ENCODE measurements at regions not wholly inside any gene's neighbourhood (a gene's known extent, or its start where the extent isn't known, plus 50 kb on each side); places are given as distances from the start of the nearest gene placed in this dataset.

DNA sequence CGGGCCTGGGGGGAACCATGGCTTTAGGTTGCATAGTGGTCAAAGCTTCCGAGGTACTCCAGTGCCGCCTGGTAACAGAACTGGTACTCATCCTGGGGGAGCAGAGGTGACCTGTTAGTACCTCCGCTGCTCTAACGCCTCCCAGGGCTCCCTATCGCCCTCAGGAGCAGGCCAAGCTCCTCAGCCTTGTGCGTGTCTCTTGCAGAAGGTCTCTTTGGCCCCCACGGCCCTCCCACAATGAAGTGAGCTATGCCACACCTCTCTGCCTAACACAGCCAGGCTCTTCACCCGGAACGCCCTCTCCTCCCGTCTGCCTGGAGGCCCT is 133.9 kb downstream of the PTPRS start:
- intact Hi-C loops (cut with micrococcal nuclease), result no loop called here
- H3K36me3 Mint-ChIP-seq (ENCODE audit: low read depth), result peaks cover 3% of the 10 kb centered on the region
- no peak overlapping the region for H3K4me3 Mint-ChIP-seq
- H3K27me3 Mint-ChIP-seq, result no peaks in the 10 kb centered on the region
- no peak for ATAC-seq
- H3K27ac Mint-ChIP-seq, result no peak overlapping the region
- no peaks in the 10 kb centered on the region for H3K4me1 Mint-ChIP-seq (ENCODE audit: low read depth)
- CTCF ChIA-PET, result no interaction called here
- H3K9me3 Mint-ChIP-seq, result peaks cover 14% of the 10 kb centered on the region
- POLR2A ChIA-PET, result no interaction called here
- DNase-seq, result no peak
- TF ChIP-seq, protein P1, sequence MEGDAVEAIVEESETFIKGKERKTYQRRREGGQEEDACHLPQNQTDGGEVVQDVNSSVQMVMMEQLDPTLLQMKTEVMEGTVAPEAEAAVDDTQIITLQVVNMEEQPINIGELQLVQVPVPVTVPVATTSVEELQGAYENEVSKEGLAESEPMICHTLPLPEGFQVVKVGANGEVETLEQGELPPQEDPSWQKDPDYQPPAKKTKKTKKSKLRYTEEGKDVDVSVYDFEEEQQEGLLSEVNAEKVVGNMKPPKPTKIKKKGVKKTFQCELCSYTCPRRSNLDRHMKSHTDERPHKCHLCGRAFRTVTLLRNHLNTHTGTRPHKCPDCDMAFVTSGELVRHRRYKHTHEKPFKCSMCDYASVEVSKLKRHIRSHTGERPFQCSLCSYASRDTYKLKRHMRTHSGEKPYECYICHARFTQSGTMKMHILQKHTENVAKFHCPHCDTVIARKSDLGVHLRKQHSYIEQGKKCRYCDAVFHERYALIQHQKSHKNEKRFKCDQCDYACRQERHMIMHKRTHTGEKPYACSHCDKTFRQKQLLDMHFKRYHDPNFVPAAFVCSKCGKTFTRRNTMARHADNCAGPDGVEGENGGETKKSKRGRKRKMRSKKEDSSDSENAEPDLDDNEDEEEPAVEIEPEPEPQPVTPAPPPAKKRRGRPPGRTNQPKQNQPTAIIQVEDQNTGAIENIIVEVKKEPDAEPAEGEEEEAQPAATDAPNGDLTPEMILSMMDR (IDR thresholded peaks at IDR 0.05), result no peak

DNA sequence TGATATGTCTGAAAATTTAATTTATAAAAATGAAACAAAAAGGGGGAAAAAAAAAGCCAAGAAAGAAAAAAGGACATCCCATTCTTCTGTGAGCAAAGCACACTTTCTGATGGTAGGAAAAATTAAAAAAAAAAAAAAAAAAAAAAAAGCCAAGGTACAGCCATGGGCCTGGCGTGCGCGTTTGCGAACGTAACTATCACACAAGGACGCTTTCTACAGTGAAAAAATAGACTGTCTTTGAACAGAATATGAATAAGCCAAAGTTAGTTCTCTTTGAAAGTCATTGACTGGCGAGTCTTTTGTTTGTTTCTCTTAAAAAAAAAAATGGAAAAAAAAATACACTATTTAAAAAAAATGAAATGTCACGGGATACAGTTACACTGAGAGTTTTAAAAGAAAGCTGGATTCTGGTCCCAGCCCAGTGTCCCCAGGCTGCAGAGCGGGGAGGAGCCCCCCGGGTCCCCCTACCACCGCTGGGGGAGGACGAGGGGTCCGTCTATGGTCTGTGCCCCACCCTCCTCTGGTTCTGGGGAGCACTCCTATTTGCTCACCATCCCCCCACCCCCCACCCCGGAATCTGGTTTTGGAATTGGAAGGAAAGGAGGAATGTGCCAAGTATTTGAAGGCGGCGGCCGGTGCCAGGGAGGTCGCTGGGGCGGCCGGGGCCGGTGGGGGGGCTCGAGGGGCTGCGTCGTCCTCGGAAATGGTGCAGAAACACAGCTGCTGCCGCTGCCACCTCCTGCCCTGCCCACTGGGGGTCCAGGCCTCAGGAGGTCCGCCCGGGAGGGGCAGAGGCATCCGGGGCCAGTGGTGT is 134.5 kb downstream of the PTPRS start:
- DNase-seq (no peak), ATAC-seq (no peak)
- TF ChIP-seq, protein P1 (IDR thresholded peaks at IDR 0.05), result no peak

DNA sequence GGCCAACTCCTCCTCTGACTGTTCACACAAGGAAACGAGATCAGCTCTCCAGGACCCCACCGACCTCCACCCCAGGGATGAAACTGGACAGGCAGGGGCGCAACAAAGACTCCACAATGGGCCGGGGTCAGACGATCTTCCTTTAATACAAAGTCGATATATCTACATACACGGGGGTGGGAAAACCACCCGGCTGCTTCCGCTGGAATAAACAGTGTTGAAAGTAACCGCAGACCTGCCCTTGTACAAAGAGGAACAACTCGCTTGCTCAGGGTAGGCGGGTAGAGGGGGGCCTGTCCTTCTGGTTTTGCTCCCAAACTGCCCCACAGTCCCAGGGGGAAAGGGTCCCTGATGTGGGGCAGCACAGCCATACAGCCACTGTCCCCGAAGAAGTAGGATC is 135.2 kb downstream of the PTPRS start:
- ChIA-PET POLR2A (no interaction called here), CTCF (no interaction called here)
- TF ChIP-seq, protein P1 (IDR thresholded peaks at IDR 0.05), result no peak
- H3K4me1 Mint-ChIP-seq (ENCODE audit: low read depth), result no peaks in the 10 kb centered on the region
- no peaks in the 10 kb centered on the region for H3K36me3 Mint-ChIP-seq (ENCODE audit: low read depth)
- intact Hi-C loops (cut with micrococcal nuclease), result no loop called here
- H3K27me3 Mint-ChIP-seq, result no peaks in the 10 kb centered on the region
- H3K9me3 Mint-ChIP-seq, result peaks cover 21% of the 10 kb centered on the region
- peak; percentile 20 for DNase-seq
- ATAC-seq, result no peak
- no peak overlapping the region for H3K4me3 Mint-ChIP-seq
- H3K27ac Mint-ChIP-seq, result no peak overlapping the region

More for the DNA sequence above, 134.5 kb downstream of the PTPRS start:
- ChIA-PET POLR2A (no interaction called here), CTCF (no interaction called here)
- no peak overlapping the region for H3K4me3 Mint-ChIP-seq
- H3K36me3 Mint-ChIP-seq (ENCODE audit: low read depth), result peaks cover 3% of the 10 kb centered on the region
- no peaks in the 10 kb centered on the region for H3K27me3 Mint-ChIP-seq
- intact Hi-C loops (cut with micrococcal nuclease), result no loop called here
- H3K9me3 Mint-ChIP-seq, result peaks cover 16% of the 10 kb centered on the region
- H3K27ac Mint-ChIP-seq, result no peak overlapping the region
- H3K4me1 Mint-ChIP-seq (ENCODE audit: low read depth), result no peaks in the 10 kb centered on the region

DNA sequence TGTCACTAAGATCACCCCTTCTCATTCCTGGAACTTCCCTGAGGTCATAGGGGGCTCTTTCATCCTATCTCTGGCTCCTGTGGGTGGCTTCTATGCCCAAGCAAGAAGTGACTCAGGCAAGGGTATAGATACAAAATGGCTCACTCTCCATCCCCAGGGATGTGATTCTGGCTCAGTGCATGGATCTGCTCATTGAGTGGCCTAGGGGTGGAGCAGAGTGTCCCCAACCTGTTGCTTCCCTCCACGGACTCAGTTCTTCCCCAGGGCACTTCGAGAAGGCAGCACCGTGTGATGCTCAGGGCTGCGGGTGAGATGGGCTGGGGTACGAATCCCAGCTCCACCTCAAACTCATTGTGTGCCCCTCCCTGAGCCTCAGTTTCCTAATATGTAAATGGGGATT is 136.4 kb downstream of the PTPRS start:
- H3K4me1 Mint-ChIP-seq (ENCODE audit: low read depth), result no peaks in the 10 kb centered on the region

More for the DNA sequence above, 136.4 kb downstream of the PTPRS start:
- peaks cover 21% of the 10 kb centered on the region for H3K9me3 Mint-ChIP-seq
- intact Hi-C loops (cut with micrococcal nuclease), result no loop called here
- DNase-seq (no peak), ATAC-seq (no peak)
- no peak overlapping the region for H3K4me3 Mint-ChIP-seq
- no peaks in the 10 kb centered on the region for H3K36me3 Mint-ChIP-seq (ENCODE audit: low read depth)
- H3K27ac Mint-ChIP-seq, result no peak overlapping the region
- TF ChIP-seq, protein P1 (IDR thresholded peaks at IDR 0.05), result no peak
- ChIA-PET CTCF (no interaction called here), POLR2A (interaction anchor here (0.5 kb wide), 1 partner anchor 370 kb away, joined by 4 read pairs; no protein-coding TSS in a partner anchor)
- no peaks in the 10 kb centered on the region for H3K27me3 Mint-ChIP-seq

All from activated CD8-positive, alpha-beta T cell treated with anti-CD3 and anti-CD28 coated beads for 36 hours (primary cell).